Thymus (tissue), 11 donors: ENCODE measurements at regions not wholly inside any gene's neighbourhood (a gene's known extent, or its start where the extent isn't known, plus 50 kb on each side); places are given as distances from the start of the nearest gene placed in this dataset.

Experiments used
- DNase-seq, 9 donors: peaks; one replicate each; pipeline ENCODE4 v3.0.0-alpha.2; 2013; ENCODE audit warnings: low spot score in 9 of 9, low read depth in 6 of 9, missing footprints in 1 of 9
- H3K27ac ChIP-seq, 2 donors: one replicate each; pipeline ENCODE4 v1.5.1; 2013; ENCODE audit warnings: control low read depth in 1 of 2, low read depth in 1 of 2, low read length in 1 of 2, mild to moderate bottlenecking in 1 of 2, moderate library complexity in 1 of 2
- H3K27me3 ChIP-seq, 2 donors: one replicate each; pipeline ENCODE4 v1.5.1; 2013; ENCODE audit warnings: low read length in 1 of 2; ENCODE audit not compliant: control insufficient read depth in 2 of 2, insufficient read depth in 1 of 2
- H3K36me3 ChIP-seq, 2 donors: one replicate each; pipeline ENCODE4 v1.5.1; 2013; ENCODE audit warnings: low read length in 1 of 2, mild to moderate bottlenecking in 1 of 2, moderate library complexity in 1 of 2; ENCODE audit not compliant: control insufficient read depth in 2 of 2, insufficient read depth in 2 of 2
- H3K4me1 ChIP-seq, 2 donors: one replicate each; pipeline ENCODE4 v1.5.1; 2013; ENCODE audit warnings: low read length in 2 of 2; ENCODE audit not compliant: control insufficient read depth in 2 of 2, insufficient read depth in 2 of 2
- H3K4me3 ChIP-seq, 2 donors: one replicate each; pipeline ENCODE4 v1.5.1; 2013; ENCODE audit warnings: low read length in 2 of 2, control low read depth in 1 of 2, mild to moderate bottlenecking in 1 of 2
- H3K9me3 ChIP-seq, 2 donors: one replicate each; pipeline ENCODE4 v1.5.1; 2013; ENCODE audit warnings: low read length in 1 of 2, mild to moderate bottlenecking in 1 of 2; ENCODE audit not compliant: control insufficient read depth in 2 of 2, insufficient read depth in 1 of 2
- WGBS: extraction: QIAGEN DNeasy Blood & Tissue Kit; methylation state at CpG from one replicate; pipeline ENCODE4 v1.1.7; 2013; 5-methylcytosine and 5-hydroxymethylcytosine counted together
- donor health status: healthy.

GRCh38 chr13:62910541-62911060 is 1495.0 kb upstream of the PCDH20 start:
- H3K9me3 ChIP-seq: no peaks in the 10 kb centered on the region
- WGBS: 93% methylated on average over 4 of the region's 4 CpGs
- no peaks in the 10 kb centered on the region for H3K36me3 ChIP-seq
- H3K27ac ChIP-seq: no peak overlapping the region
- H3K27me3 ChIP-seq: no peaks in the 10 kb centered on the region
- no peak overlapping the region for H3K4me3 ChIP-seq
- no peak for DNase-seq
- no peaks in the 10 kb centered on the region for H3K4me1 ChIP-seq

DNA sequence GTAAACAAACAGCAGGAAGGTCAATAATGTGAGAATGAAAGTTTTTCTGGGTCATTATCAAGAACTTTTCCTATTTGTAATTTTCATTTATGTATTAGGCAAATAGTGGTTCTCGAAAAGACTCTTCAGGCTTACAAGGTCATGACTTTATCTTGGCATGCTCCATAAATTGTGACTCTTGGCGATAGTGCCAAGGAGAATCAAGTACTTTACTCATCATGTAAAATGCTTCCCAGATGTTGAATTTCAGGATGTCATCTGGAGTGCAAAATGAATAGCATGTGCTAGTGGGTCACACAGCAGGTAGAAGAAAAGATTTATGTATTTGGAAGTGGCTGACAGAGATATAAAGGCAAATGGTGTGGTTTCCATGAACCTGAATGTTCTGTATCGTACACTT is 1492.7 kb upstream of the PCDH20 start:
- DNase-seq: no peak
- H3K9me3 ChIP-seq: no peaks in the 10 kb centered on the region

DNA sequence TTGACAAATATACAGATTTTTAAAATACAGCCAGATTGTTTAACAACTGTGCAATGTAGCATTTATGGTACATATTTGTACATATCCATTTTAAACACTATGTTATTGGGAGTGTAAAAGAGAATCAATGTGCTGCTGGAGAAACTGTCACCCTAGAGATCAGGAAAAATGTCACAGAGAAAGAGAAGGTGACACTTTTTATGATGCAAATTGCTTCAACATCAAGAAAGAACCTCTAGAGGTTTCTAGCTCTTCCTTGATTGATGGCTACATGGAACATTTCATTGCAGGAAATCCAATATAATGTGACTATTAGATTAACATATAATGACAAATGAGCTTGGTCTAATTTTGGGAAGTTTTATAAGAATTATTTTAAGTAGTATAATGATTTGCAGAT is 1491.2 kb upstream of the PCDH20 start:
- H3K4me3 ChIP-seq: no peak overlapping the region
- no peaks in the 10 kb centered on the region for H3K27me3 ChIP-seq
- no peaks in the 10 kb centered on the region for H3K4me1 ChIP-seq
- no peaks in the 10 kb centered on the region for H3K36me3 ChIP-seq
- H3K9me3 ChIP-seq: no peaks in the 10 kb centered on the region
- no peak for DNase-seq
- no peak overlapping the region for H3K27ac ChIP-seq

More for the DNA sequence above, 1492.7 kb upstream of the PCDH20 start:
- WGBS: 90% methylated on average over 3 of the region's 3 CpGs
- Histone ChIP-seq H3K27ac (no peak overlapping the region), H3K4me3 (no peak overlapping the region), H3K36me3 (no peaks in the 10 kb centered on the region), H3K4me1 (no peaks in the 10 kb centered on the region), H3K27me3 (no peaks in the 10 kb centered on the region)

GRCh38 chr13:62906469-62906868 is 1490.8 kb upstream of the PCDH20 start:
- H3K36me3 ChIP-seq: no peaks in the 10 kb centered on the region
- no peak for DNase-seq
- H3K27ac ChIP-seq: no peak overlapping the region
- no peaks in the 10 kb centered on the region for H3K27me3 ChIP-seq
- H3K9me3 ChIP-seq: no peaks in the 10 kb centered on the region
- no peaks in the 10 kb centered on the region for H3K4me1 ChIP-seq
- H3K4me3 ChIP-seq: no peak overlapping the region

DNA sequence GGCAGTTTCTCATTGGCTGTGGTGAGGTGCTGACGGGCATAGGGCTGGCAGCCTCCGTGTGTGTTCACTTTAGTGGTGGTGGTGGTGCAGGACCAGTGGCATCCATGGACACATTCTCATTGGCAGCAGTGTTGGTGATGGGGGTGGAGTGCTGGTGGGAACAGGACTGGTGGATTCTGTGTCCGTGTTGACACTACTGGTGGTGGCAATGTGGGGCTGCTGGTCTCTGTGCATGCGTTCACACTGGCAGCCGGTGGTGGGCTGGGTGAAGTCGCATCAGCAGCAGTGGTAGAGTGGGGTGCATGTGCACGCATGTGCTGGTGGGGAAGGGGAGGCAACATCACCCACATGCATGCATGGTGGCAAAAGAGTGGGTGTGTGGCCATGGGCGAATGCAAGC is 1471.4 kb upstream of the PCDH20 start:
- no peaks in the 10 kb centered on the region for H3K4me1 ChIP-seq
- DNase-seq: no peak
- H3K9me3 ChIP-seq: peaks cover 3 to 7% of the 10 kb centered on the region in 2 donors
- no peaks in the 10 kb centered on the region for H3K36me3 ChIP-seq
- no peaks in the 10 kb centered on the region for H3K27me3 ChIP-seq
- no peak overlapping the region for H3K27ac ChIP-seq
- H3K4me3 ChIP-seq: no peak overlapping the region
- WGBS: 96% methylated on average over 8 of the region's 8 CpGs

- H3K27me3 ChIP-seq: no peaks in the 10 kb centered on the region
- H3K36me3 ChIP-seq: no peaks in the 10 kb centered on the region
- H3K4me3 ChIP-seq: no peak overlapping the region
- H3K9me3 ChIP-seq: peaks cover 0 to 3% of the 10 kb centered on the region in 2 donors
- no peaks in the 10 kb centered on the region for H3K4me1 ChIP-seq
- no peak for DNase-seq
- H3K27ac ChIP-seq: no peak overlapping the region
Observed at GRCh38 chr13:62879071-62879470, 1463.4 kb upstream of the PCDH20 start.

GRCh38 chr13:62875118-62875640 is 1459.5 kb upstream of the PCDH20 start:
- H3K27ac ChIP-seq: no peak overlapping the region
- no peaks in the 10 kb centered on the region for H3K4me1 ChIP-seq
- WGBS: 87% methylated on average over 2 of the region's 2 CpGs
- H3K36me3 ChIP-seq: no peaks in the 10 kb centered on the region
- no peaks in the 10 kb centered on the region for H3K9me3 ChIP-seq
- no peaks in the 10 kb centered on the region for H3K27me3 ChIP-seq
- H3K4me3 ChIP-seq: no peak overlapping the region
- no peak for DNase-seq

- no peak overlapping the region for H3K27ac ChIP-seq
- WGBS: 86% methylated on average over 3 of the region's 3 CpGs
- H3K4me3 ChIP-seq: no peak overlapping the region
- H3K36me3 ChIP-seq: no peaks in the 10 kb centered on the region
- H3K27me3 ChIP-seq: no peaks in the 10 kb centered on the region
- DNase-seq: no peak
- no peaks in the 10 kb centered on the region for H3K4me1 ChIP-seq
- H3K9me3 ChIP-seq: no peaks in the 10 kb centered on the region
Observed at GRCh38 chr13:62850331-62850730, 1434.7 kb upstream of the PCDH20 start.

DNA sequence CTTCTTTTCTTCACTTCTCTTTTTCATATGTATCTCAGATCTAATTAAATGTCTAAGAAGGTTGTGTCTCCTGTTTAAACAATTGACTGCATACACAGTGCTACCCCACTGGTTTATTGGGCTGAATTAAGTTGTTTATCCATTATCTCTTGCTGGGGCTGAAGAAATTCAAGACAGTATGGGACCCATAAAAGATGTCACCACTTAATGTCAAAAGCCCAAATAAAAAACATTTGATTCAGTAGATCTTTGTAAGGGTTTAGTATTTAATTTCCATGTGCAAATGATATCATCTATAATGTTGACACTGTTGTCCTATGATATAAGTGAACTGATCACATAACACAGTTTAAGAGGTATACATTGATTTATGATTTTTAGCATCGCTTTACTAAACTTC is 1431.9 kb upstream of the PCDH20 start:
- Histone ChIP-seq H3K9me3 (no peaks in the 10 kb centered on the region), H3K27me3 (no peaks in the 10 kb centered on the region), H3K27ac (no peak overlapping the region), H3K36me3 (no peaks in the 10 kb centered on the region), H3K4me3 (no peak overlapping the region), H3K4me1 (no peaks in the 10 kb centered on the region)
- no peak for DNase-seq
- WGBS: 97% methylated on average over 1 of the region's 1 CpG

DNA sequence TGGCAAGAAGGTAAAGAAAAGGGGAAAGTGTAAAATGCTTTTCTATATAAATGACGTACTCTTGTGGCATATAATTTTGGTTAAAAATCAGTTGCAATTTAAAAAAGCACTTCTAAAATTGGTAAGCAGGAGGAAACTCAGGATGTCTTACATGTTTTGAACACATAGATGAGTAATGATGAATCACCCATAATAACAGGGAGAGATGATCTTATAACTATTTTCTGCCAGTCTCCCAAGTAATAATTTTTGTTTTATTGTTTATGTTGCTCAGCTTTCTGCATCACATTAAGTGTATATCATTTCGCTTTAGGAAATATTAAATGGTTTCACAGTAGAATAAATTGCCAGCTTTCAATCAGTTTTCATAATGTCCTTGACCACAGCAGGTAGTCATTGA is 1430.7 kb upstream of the PCDH20 start:
- no peaks in the 10 kb centered on the region for H3K9me3 ChIP-seq

More for the DNA sequence above, 1430.7 kb upstream of the PCDH20 start:
- WGBS: 91% methylated on average over 2 of the region's 2 CpGs
- DNase-seq: no peak
- H3K27me3 ChIP-seq: no peaks in the 10 kb centered on the region
- H3K27ac ChIP-seq: no peak overlapping the region
- no peaks in the 10 kb centered on the region for H3K36me3 ChIP-seq
- H3K4me3 ChIP-seq: no peak overlapping the region
- H3K4me1 ChIP-seq: no peaks in the 10 kb centered on the region
